AG09309 (cell line): ENCODE measurements at regions not wholly inside any gene's neighbourhood (a gene's known extent, or its start where the extent isn't known, plus 50 kb on each side); places are given as distances from the start of the nearest gene placed in this dataset.
"Not testable (repeated sequence)": the region's sequence is repeated elsewhere in the genome, so short reads cannot be mapped to it uniquely, and the experiment has no call there.

Source experiments
- DNase-seq: peaks from one replicate; pipeline ENCODE4 v3.0.0-alpha.2; 2010; ENCODE audit warnings: low read depth
- H3K4me3 ChIP-seq: 2 replicates; pipeline ENCODE4 v1.5.1; 2011; ENCODE audit warnings: mild to moderate bottlenecking, low read depth, low read length, moderate library complexity; ENCODE audit not compliant: control insufficient read depth
- CTCF ChIP-seq: IDR thresholded peaks from 2 replicates; pipeline ENCODE4 v1.5.1; 2011; ENCODE audit warnings: mild to moderate bottlenecking, low read depth, low read length, inconsistent platforms; ENCODE audit not compliant: insufficient read depth, control insufficient read depth; ENCODE audit errors: missing control alignments

- no peak for TF ChIP-seq CTCF
Measured at GRCh38 chr10:56487746-56488145, 126.7 kb upstream of the ZWINT start.

GRCh38 chr10:56481521-56482091 is 120.5 kb upstream of the ZWINT start:
- H3K4me3 ChIP-seq, result no peak overlapping the region
- no peak for DNase-seq

More at GRCh38 chr10:56487746-56488145, 126.7 kb upstream of the ZWINT start:
- H3K4me3 ChIP-seq, result no peak overlapping the region
- DNase-seq, result no peak

GRCh38 chr10:56472978-56473377 is 111.9 kb upstream of the ZWINT start:
- no peak for TF ChIP-seq CTCF
- H3K4me3 ChIP-seq, result no peak overlapping the region
- DNase-seq, result no peak

More at GRCh38 chr10:56481521-56482091, 120.5 kb upstream of the ZWINT start:
- no peak for TF ChIP-seq CTCF

GRCh38 chr10:56470701-56471100 is 109.6 kb upstream of the ZWINT start:
- no peak for DNase-seq
- no peak for TF ChIP-seq CTCF
- no peak overlapping the region for H3K4me3 ChIP-seq

GRCh38 chr10:56469482-56469881 is 108.4 kb upstream of the ZWINT start:
- no peak for TF ChIP-seq CTCF
- H3K4me3 ChIP-seq, result no peak overlapping the region
- DNase-seq, result no peak

- no peak for TF ChIP-seq CTCF
- H3K4me3 ChIP-seq, result no peak overlapping the region
- DNase-seq, result no peak
Measured at GRCh38 chr10:56466005-56466404, 104.9 kb upstream of the ZWINT start.

GRCh38 chr10:56449770-56450169 is 88.7 kb upstream of the ZWINT start:
- H3K4me3 ChIP-seq, result no peak overlapping the region
- DNase-seq, result no peak
- TF ChIP-seq CTCF, result no peak

GRCh38 chr10:56447613-56448012 is 86.6 kb upstream of the ZWINT start:
- not testable (repeated sequence) for H3K4me3 ChIP-seq, DNase-seq

- DNase-seq, H3K4me3 ChIP-seq: not testable (repeated sequence)
Measured at GRCh38 chr10:56441337-56441736, 80.3 kb upstream of the ZWINT start.
